K562 (cell line): ENCODE measurements at regions not wholly inside any gene's neighbourhood (a gene's known extent, or its start where the extent isn't known, plus 50 kb on each side); places are given as distances from the start of the nearest gene placed in this dataset.

ENCODE experiments used
- BCL6 ChIP-seq: fragments of 250-450 bp; sonication (Bioruptor Pico); IDR thresholded peaks from 2 replicates; pipeline ENCODE4 v1.4.0; 2020
- MAZ ChIP-seq, 2 experiments: fragments of 450-650 bp in 1 of 2; sonication (generic) in 1 of 2; formaldehyde crosslinking; IDR thresholded peaks in 1 of 2; conservative IDR thresholded peaks in 1 of 2; 2 replicates each; pipeline versions ENCODE4 v1.4.0 to v1.5.0; 2020; ENCODE audit warnings: mild to moderate bottlenecking in 1 of 2, missing genetic modification reagents in 1 of 2
- NR2C2 ChIP-seq, 2 experiments: fragments of 200-800 bp in 1 of 2; sonication (Bioruptor generic) in 1 of 2; sonication (generic) in 1 of 2; formaldehyde crosslinking in 1 of 2; IDR thresholded peaks; 2 replicates each; pipeline versions ENCODE4 v1.6.1 to v1.8.0; 2016 to 2022; ENCODE audit warnings: mild to moderate bottlenecking in 1 of 2, missing compliant biosample characterization in 1 of 2, missing genetic modification characterization in 1 of 2, missing genetic modification reagents in 1 of 2
- POLR2A ChIP-seq: fragments of 450-650 bp; conservative IDR thresholded peaks from 2 replicates; pipeline ENCODE4 v1.6.1; 2016
- PPARD ChIP-seq: fragments of 250-450 bp; sonication (Bioruptor Pico); IDR thresholded peaks from 2 replicates; pipeline ENCODE4 v1.8.0; 2022; ENCODE audit warnings: inconsistent platforms, mild to moderate bottlenecking, moderate library complexity
- TAF1 ChIP-seq: IDR thresholded peaks from 2 replicates; pipeline ENCODE4 v1.6.1; 2011; ENCODE audit warnings: mild to moderate bottlenecking, low read length, moderate library complexity; ENCODE audit not compliant: insufficient read depth, control insufficient read depth, severe bottlenecking; ENCODE audit errors: extremely low read depth
- TEAD2 ChIP-seq: fragments of 450-650 bp; IDR thresholded peaks from 2 replicates; pipeline ENCODE4 v1.6.1; 2016; ENCODE audit warnings: missing genetic modification characterization, control low read depth, missing compliant biosample characterization
- XRCC5 ChIP-seq: fragments of 200-400 bp; formaldehyde crosslinking; IDR thresholded peaks from 2 replicates; pipeline ENCODE4 v1.6.1; 2017; ENCODE audit warnings: low read depth, mild to moderate bottlenecking, low read length
- ZNF324 ChIP-seq: fragments of 250-450 bp; sonication (Bioruptor Pico); IDR thresholded peaks from 2 replicates; pipeline ENCODE4 v1.4.0; 2020; ENCODE audit warnings: mild to moderate bottlenecking
- TF ChIP-seq, protein P1 (sequence below), 3 experiments: IDR thresholded peaks in 2 of 3; conservative IDR thresholded peaks in 1 of 3; 2 replicates each; pipeline ENCODE4 v1.5.1; 2011 to 2012; ENCODE audit warnings: low read length in 3 of 3, mild to moderate bottlenecking in 3 of 3, control low read depth in 2 of 3, improper control_type of control experiment in 1 of 3, inconsistent platforms in 1 of 3, low read depth in 1 of 3, mixed read lengths in 1 of 3, moderate library complexity in 1 of 3; ENCODE audit not compliant: insufficient read depth in 2 of 3
- TF ChIP-seq, protein P2 (sequence below): fragments of 450-650 bp; IDR thresholded peaks from 2 replicates; pipeline ENCODE4 v1.6.1; 2016; ENCODE audit warnings: borderline replicate concordance

DNA sequence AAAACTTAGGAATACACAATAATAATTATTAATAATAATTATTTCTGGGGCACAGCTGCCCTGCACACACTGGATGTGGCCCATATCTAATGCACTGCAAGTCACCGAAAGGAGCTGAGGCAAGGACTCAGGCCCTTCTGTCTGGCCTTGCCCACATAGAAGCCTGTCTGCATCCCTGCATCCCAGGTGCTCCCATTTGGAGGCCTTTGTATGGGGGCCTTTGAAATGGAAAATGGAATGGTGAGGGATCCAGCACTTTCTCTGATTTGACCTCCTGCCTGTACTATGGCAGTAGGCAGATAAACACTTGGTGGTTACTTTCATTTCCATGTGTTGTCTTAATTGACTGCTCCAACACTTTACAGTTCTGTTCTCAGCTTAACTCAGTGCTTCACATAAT, 75.7 kb upstream of the PTCHD4 start:
- no peak for TF ChIP-seq MAZ (CRISPR knock-in tag; conservative IDR thresholded peaks at IDR 0.05 in 1 of 2, IDR thresholded peaks at IDR 0.05 in 1 of 2)
- TF ChIP-seq TEAD2 (tag): no peak
- TF ChIP-seq BCL6 (CRISPR knock-in tag): no peak
- TF ChIP-seq, protein P1, sequence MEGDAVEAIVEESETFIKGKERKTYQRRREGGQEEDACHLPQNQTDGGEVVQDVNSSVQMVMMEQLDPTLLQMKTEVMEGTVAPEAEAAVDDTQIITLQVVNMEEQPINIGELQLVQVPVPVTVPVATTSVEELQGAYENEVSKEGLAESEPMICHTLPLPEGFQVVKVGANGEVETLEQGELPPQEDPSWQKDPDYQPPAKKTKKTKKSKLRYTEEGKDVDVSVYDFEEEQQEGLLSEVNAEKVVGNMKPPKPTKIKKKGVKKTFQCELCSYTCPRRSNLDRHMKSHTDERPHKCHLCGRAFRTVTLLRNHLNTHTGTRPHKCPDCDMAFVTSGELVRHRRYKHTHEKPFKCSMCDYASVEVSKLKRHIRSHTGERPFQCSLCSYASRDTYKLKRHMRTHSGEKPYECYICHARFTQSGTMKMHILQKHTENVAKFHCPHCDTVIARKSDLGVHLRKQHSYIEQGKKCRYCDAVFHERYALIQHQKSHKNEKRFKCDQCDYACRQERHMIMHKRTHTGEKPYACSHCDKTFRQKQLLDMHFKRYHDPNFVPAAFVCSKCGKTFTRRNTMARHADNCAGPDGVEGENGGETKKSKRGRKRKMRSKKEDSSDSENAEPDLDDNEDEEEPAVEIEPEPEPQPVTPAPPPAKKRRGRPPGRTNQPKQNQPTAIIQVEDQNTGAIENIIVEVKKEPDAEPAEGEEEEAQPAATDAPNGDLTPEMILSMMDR (IDR thresholded peaks at IDR 0.05 in 2 of 3, conservative IDR thresholded peaks at IDR 0.05 in 1 of 3; ENCODE audit: insufficient read depth in 2 of 3, low read depth in 1 of 3, low read length in 3 of 3): no peak
- no peak for TF ChIP-seq XRCC5
- no peak for TF ChIP-seq POLR2A
- TF ChIP-seq NR2C2 (CRISPR knock-in tag; IDR thresholded peaks at IDR 0.05): no peak
- TF ChIP-seq NR2C2 (tag; IDR thresholded peaks at IDR 0.05): no peak
- TF ChIP-seq PPARD: no peak
- TF ChIP-seq ZNF324: no peak
- no peak for TF ChIP-seq TAF1
- TF ChIP-seq, protein P2, sequence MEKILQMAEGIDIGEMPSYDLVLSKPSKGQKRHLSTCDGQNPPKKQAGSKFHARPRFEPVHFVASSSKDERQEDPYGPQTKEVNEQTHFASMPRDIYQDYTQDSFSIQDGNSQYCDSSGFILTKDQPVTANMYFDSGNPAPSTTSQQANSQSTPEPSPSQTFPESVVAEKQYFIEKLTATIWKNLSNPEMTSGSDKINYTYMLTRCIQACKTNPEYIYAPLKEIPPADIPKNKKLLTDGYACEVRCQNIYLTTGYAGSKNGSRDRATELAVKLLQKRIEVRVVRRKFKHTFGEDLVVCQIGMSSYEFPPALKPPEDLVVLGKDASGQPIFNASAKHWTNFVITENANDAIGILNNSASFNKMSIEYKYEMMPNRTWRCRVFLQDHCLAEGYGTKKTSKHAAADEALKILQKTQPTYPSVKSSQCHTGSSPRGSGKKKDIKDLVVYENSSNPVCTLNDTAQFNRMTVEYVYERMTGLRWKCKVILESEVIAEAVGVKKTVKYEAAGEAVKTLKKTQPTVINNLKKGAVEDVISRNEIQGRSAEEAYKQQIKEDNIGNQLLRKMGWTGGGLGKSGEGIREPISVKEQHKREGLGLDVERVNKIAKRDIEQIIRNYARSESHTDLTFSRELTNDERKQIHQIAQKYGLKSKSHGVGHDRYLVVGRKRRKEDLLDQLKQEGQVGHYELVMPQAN: no peak
